ENCODE measurements at regions not wholly inside any gene's neighbourhood (a gene's known extent, or its start where the extent isn't known, plus 50 kb on each side); places are given as distances from the start of the nearest gene placed in this dataset.

DNA sequence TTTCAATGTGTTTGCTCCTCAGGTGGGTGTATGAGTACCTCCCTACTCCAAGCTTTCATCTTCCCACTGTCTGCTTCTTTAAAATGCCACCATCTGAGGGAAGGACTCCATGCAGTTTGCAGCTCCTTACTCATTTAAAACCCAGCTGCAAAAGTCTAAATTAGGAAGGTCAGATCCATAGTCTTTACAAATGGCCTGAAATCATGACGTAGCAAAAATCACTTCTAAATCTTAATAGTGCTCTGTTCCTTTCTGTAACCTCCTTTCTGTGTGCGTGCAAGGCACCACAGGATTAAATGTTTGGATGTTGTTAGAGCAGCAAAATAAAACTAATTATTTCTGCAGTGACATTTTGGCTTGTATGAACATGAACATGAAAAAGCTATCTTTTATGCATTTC is 366.9 kb upstream of the IGFBP3 start:
- 97% methylated on average over 2 of the region's 2 CpGs for WGBS
- Histone ChIP-seq H3K9ac (ENCODE audit: low read depth in 1 of 2, low read length in 2 of 2) (no peak overlapping the region), H3K4me1 (ENCODE audit: control insufficient read depth in 4 of 4, insufficient read depth in 4 of 4, low read length in 3 of 4) (no peaks in the 10 kb centered on the region), H3K9me3 (ENCODE audit: control insufficient read depth in 4 of 4, low read length in 3 of 4) (no peaks in the 10 kb centered on the region), H3K36me3 (ENCODE audit: control insufficient read depth in 4 of 4, insufficient read depth in 3 of 4, low read depth in 1 of 4, low read length in 3 of 4) (no peaks in the 10 kb centered on the region), H3K27me3 (ENCODE audit: control insufficient read depth in 4 of 4, insufficient read depth in 4 of 4, low read length in 3 of 4) (no peaks in the 10 kb centered on the region), H3K4me3 (ENCODE audit: low read depth in 1 of 3, low read length in 3 of 3) (no peak overlapping the region), H3K27ac (ENCODE audit: low read depth in 1 of 2, low read length in 2 of 2) (no peak overlapping the region)
- no peak for DNase-seq (ENCODE audit: low spot score)
- TF ChIP-seq RAD21 (IDR thresholded peaks at IDR 0.05) (no peak), NR2F2 (IDR thresholded peaks at IDR 0.05) (no peak), YY1 (IDR thresholded peaks at IDR 0.05) (no peak)

DNA sequence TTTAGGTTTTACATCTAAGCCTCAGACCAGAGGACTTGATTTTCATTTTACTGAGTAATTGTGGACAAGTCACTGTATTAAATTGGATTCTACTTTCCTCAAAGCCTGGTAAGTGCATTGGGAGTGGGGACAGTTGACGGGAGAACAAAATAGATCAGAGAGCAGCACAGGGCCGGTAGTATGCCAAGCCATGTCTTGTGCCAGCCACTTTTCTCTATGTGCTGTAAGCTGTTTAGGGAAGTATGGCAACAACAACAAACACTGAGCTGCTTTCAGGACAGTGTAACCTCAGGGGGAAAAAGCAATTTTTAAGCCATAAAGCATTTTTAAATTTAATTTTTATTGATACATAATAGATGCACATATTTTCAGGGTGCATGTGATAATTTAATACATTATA is 365.9 kb upstream of the IGFBP3 start:
- Histone ChIP-seq H3K4me3 (ENCODE audit: low read depth in 1 of 3, low read length in 3 of 3) (no peak overlapping the region), H3K27me3 (ENCODE audit: control insufficient read depth in 4 of 4, insufficient read depth in 4 of 4, low read length in 3 of 4) (no peaks in the 10 kb centered on the region), H3K4me1 (ENCODE audit: control insufficient read depth in 4 of 4, insufficient read depth in 4 of 4, low read length in 3 of 4) (peaks cover 0 to 2% (median 0%) of the 10 kb centered on the region in 4 donors), H3K9ac (ENCODE audit: low read depth in 1 of 2, low read length in 2 of 2) (no peak overlapping the region), H3K36me3 (ENCODE audit: control insufficient read depth in 4 of 4, insufficient read depth in 3 of 4, low read depth in 1 of 4, low read length in 3 of 4) (no peaks in the 10 kb centered on the region), H3K9me3 (ENCODE audit: control insufficient read depth in 4 of 4, low read length in 3 of 4) (no peaks in the 10 kb centered on the region), H3K27ac (ENCODE audit: low read depth in 1 of 2, low read length in 2 of 2) (no peak overlapping the region)
- TF ChIP-seq HNF4A (conservative IDR thresholded peaks at IDR 0.05) = no peak
- no peak for TF ChIP-seq EGR1 (IDR thresholded peaks at IDR 0.05; ENCODE audit: low read depth in 2 of 2)
- TF ChIP-seq, protein P1, sequence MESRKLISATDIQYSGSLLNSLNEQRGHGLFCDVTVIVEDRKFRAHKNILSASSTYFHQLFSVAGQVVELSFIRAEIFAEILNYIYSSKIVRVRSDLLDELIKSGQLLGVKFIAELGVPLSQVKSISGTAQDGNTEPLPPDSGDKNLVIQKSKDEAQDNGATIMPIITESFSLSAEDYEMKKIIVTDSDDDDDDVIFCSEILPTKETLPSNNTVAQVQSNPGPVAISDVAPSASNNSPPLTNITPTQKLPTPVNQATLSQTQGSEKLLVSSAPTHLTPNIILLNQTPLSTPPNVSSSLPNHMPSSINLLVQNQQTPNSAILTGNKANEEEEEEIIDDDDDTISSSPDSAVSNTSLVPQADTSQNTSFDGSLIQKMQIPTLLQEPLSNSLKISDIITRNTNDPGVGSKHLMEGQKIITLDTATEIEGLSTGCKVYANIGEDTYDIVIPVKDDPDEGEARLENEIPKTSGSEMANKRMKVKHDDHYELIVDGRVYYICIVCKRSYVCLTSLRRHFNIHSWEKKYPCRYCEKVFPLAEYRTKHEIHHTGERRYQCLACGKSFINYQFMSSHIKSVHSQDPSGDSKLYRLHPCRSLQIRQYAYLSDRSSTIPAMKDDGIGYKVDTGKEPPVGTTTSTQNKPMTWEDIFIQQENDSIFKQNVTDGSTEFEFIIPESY (IDR thresholded peaks at IDR 0.05) = no peak
- no peak for TF ChIP-seq FOXA1 (IDR thresholded peaks at IDR 0.05)
- no peak for TF ChIP-seq GABPA (IDR thresholded peaks at IDR 0.05 in 1 of 2, conservative IDR thresholded peaks at IDR 0.05 in 1 of 2)
- TF ChIP-seq SP1 (IDR thresholded peaks at IDR 0.05) = no peak
- TF ChIP-seq TAF1 (conservative IDR thresholded peaks at IDR 0.05) = no peak
- no peak for TF ChIP-seq YY1 (IDR thresholded peaks at IDR 0.05)
- no peak for TF ChIP-seq HNF4G (IDR thresholded peaks at IDR 0.05)
- no peak for TF ChIP-seq JUND (IDR thresholded peaks at IDR 0.05)
- TF ChIP-seq, protein P2, sequence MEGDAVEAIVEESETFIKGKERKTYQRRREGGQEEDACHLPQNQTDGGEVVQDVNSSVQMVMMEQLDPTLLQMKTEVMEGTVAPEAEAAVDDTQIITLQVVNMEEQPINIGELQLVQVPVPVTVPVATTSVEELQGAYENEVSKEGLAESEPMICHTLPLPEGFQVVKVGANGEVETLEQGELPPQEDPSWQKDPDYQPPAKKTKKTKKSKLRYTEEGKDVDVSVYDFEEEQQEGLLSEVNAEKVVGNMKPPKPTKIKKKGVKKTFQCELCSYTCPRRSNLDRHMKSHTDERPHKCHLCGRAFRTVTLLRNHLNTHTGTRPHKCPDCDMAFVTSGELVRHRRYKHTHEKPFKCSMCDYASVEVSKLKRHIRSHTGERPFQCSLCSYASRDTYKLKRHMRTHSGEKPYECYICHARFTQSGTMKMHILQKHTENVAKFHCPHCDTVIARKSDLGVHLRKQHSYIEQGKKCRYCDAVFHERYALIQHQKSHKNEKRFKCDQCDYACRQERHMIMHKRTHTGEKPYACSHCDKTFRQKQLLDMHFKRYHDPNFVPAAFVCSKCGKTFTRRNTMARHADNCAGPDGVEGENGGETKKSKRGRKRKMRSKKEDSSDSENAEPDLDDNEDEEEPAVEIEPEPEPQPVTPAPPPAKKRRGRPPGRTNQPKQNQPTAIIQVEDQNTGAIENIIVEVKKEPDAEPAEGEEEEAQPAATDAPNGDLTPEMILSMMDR (IDR thresholded peaks at IDR 0.05; ENCODE audit: low read depth, low read length, missing input control) = no peak
- TF ChIP-seq, protein P3, sequence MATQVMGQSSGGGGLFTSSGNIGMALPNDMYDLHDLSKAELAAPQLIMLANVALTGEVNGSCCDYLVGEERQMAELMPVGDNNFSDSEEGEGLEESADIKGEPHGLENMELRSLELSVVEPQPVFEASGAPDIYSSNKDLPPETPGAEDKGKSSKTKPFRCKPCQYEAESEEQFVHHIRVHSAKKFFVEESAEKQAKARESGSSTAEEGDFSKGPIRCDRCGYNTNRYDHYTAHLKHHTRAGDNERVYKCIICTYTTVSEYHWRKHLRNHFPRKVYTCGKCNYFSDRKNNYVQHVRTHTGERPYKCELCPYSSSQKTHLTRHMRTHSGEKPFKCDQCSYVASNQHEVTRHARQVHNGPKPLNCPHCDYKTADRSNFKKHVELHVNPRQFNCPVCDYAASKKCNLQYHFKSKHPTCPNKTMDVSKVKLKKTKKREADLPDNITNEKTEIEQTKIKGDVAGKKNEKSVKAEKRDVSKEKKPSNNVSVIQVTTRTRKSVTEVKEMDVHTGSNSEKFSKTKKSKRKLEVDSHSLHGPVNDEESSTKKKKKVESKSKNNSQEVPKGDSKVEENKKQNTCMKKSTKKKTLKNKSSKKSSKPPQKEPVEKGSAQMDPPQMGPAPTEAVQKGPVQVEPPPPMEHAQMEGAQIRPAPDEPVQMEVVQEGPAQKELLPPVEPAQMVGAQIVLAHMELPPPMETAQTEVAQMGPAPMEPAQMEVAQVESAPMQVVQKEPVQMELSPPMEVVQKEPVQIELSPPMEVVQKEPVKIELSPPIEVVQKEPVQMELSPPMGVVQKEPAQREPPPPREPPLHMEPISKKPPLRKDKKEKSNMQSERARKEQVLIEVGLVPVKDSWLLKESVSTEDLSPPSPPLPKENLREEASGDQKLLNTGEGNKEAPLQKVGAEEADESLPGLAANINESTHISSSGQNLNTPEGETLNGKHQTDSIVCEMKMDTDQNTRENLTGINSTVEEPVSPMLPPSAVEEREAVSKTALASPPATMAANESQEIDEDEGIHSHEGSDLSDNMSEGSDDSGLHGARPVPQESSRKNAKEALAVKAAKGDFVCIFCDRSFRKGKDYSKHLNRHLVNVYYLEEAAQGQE (IDR thresholded peaks at IDR 0.05) = no peak
- TF ChIP-seq, protein P4, sequence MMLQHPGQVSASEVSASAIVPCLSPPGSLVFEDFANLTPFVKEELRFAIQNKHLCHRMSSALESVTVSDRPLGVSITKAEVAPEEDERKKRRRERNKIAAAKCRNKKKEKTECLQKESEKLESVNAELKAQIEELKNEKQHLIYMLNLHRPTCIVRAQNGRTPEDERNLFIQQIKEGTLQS (IDR thresholded peaks at IDR 0.05) = no peak
- WGBS = 53% methylated on average over 2 of the region's 2 CpGs
- no peak for DNase-seq (ENCODE audit: low spot score)

Measured in liver (tissue), 8 donors.